ENCODE measurements at regions not wholly inside any gene's neighbourhood (a gene's known extent, or its start where the extent isn't known, plus 50 kb on each side); places are given as distances from the start of the nearest gene placed in this dataset.

DNA sequence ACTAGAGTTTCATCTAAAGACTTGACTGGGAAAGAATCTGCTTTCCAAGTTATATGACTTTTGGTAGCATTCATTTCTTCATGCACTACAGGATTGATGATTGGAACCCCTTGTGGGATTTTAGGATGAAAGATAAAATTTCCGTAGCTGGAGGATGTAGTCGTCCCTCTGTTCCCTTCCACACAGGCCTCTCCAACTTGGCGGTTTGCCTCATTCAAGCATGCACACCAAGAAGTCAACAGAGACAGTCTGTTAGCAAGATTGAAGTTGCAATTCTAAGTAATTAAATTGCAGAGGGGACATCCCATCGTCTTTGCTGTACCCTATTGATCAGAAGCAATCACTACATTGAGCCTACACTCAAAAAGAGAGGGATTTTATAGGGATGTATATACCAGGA lies 777.4 kb upstream of the HS3ST1 start:
- TF ChIP-seq, protein P1, sequence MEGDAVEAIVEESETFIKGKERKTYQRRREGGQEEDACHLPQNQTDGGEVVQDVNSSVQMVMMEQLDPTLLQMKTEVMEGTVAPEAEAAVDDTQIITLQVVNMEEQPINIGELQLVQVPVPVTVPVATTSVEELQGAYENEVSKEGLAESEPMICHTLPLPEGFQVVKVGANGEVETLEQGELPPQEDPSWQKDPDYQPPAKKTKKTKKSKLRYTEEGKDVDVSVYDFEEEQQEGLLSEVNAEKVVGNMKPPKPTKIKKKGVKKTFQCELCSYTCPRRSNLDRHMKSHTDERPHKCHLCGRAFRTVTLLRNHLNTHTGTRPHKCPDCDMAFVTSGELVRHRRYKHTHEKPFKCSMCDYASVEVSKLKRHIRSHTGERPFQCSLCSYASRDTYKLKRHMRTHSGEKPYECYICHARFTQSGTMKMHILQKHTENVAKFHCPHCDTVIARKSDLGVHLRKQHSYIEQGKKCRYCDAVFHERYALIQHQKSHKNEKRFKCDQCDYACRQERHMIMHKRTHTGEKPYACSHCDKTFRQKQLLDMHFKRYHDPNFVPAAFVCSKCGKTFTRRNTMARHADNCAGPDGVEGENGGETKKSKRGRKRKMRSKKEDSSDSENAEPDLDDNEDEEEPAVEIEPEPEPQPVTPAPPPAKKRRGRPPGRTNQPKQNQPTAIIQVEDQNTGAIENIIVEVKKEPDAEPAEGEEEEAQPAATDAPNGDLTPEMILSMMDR (IDR thresholded peaks at IDR 0.05; ENCODE audit: low read depth, low read length): no peak
- no peak for DNase-seq (ENCODE audit: extremely low read depth, low read depth)

DNA sequence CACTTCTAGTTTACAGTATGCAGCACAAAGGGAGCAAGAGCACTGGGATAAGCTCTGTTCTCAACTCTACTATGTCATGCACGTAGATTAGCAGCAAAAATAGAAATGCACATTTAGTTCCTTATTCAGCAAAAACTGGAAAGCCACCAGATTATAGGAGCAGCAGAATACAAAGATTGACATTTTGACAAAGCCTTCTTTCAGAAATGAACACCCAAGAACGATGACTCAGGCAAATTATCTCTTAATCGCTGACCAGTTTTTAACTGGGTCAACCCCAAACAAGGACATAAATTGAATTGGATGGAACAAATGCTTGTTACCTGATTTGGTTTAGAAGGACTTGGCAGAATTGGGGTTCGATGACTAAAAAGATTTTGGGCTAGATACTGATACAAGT lies 775.3 kb upstream of the HS3ST1 start:
- TF ChIP-seq, protein P1 (IDR thresholded peaks at IDR 0.05; ENCODE audit: low read depth, low read length): no peak
- no peak for DNase-seq (ENCODE audit: extremely low read depth, low read depth)

GRCh38 chr4:12200226-12200625 lies 771.5 kb upstream of the HS3ST1 start:
- TF ChIP-seq, protein P1 (IDR thresholded peaks at IDR 0.05; ENCODE audit: low read depth, low read length): no peak
- DNase-seq (ENCODE audit: extremely low read depth, low read depth): no peak

GRCh38 chr4:12186526-12186925 lies 757.8 kb upstream of the HS3ST1 start:
- TF ChIP-seq, protein P1 (IDR thresholded peaks at IDR 0.05; ENCODE audit: low read depth, low read length): no peak
- no peak for DNase-seq (ENCODE audit: extremely low read depth, low read depth)

GRCh38 chr4:12178614-12179610 lies 750.2 kb upstream of the HS3ST1 start:
- DNase-seq (ENCODE audit: extremely low read depth, low read depth): no peak
- TF ChIP-seq, protein P1 (IDR thresholded peaks at IDR 0.05; ENCODE audit: low read depth, low read length): no peak

DNA sequence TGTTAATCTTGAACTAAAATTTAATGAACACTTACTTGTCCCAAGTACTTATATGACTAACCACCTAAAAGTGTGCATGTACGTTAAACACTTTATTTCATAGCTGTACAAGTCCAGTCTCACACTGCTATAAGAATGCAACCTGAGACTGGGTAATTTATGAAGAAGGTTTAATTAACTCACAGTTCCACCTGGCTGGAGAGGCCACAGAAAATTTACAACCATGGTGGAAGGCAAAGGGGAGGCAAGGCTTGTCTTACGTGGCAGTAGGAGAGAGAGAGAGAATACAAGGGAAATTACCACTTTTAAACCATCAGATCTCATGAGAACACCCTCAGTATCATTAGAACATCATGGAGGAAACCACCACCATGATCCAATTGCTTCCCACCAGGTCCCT lies 748.7 kb upstream of the HS3ST1 start:
- no peak for DNase-seq (ENCODE audit: extremely low read depth, low read depth)
- TF ChIP-seq, protein P1 (IDR thresholded peaks at IDR 0.05; ENCODE audit: low read depth, low read length): no peak

DNA sequence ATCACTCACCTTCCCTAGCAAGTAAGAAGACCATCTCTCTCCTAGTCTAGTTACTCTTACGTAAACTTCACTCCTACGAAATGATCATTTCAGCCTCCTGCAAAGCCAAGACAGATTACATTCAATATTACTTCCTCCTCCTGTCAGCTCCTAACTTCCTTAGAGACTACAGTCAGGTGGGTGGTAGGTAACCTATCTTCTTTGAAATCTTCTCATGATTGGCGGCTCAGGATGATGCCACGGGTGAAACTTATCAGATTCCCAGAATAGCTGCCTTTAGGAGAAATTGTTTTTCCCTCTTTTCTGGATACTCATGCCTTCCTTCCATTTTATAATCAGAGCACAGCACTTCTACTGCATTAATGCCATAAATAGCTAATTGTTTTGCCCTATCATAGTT lies 744.8 kb upstream of the HS3ST1 start:
- DNase-seq (ENCODE audit: extremely low read depth, low read depth): no peak
- TF ChIP-seq, protein P1 (IDR thresholded peaks at IDR 0.05; ENCODE audit: low read depth, low read length): no peak
